Stomach (tissue), 8 donors: ENCODE measurements at regions not wholly inside any gene's neighbourhood (a gene's known extent, or its start where the extent isn't known, plus 50 kb on each side); places are given as distances from the start of the nearest gene placed in this dataset.
A peak's percentile ranks its signal among the peaks of the same experiment; 100 is the strongest.

Experiments
- DNase-seq, 2 donors: peaks; one replicate each; pipeline versions ENCODE4 v3.0.0 to v3.0.0-alpha.2; 2013 to 2019
- H3K27ac ChIP-seq, 5 donors: fragments of 200-600 bp in 4 of 5; sonication (generic) in 4 of 5; one replicate each; pipeline ENCODE4 v1.5.1; 2013 to 2019; ENCODE audit warnings: mild to moderate bottlenecking in 1 of 5, moderate library complexity in 1 of 5
- H3K27me3 ChIP-seq, 3 donors: fragments of 200-600 bp; sonication (generic); one replicate each; pipeline ENCODE4 v1.5.1; 2017 to 2019; ENCODE audit warnings: mixed run types in 1 of 3
- H3K36me3 ChIP-seq, 4 donors: fragments of 200-600 bp; sonication (generic); 1 replicate in 3 of 4; 2 replicates in 1 of 4; pipeline ENCODE4 v1.5.1; 2016 to 2019
- H3K4me1 ChIP-seq, 4 donors: fragments of 200-600 bp; sonication (generic); one replicate each; pipeline ENCODE4 v1.5.1; 2016 to 2019
- H3K4me3 ChIP-seq, 4 donors: fragments of 200-600 bp; sonication (generic) in 3 of 4; one replicate each; pipeline ENCODE4 v1.5.1; 2016 to 2019; ENCODE audit warnings: mild to moderate bottlenecking in 1 of 4
- H3K9me3 ChIP-seq, 4 donors: fragments of 200-600 bp; sonication (generic); one replicate each; pipeline ENCODE4 v1.5.1; 2016 to 2019
- EP300 ChIP-seq: sonication (generic); formaldehyde crosslinking; IDR thresholded peaks from one replicate; pipeline ENCODE4 v1.6.1; 2017; ENCODE audit warnings: antibody characterized with exemption
- POLR2A ChIP-seq, 4 donors: fragments of 450-650 bp; IDR thresholded peaks; one replicate each; pipeline ENCODE4 v1.6.1; 2016; ENCODE audit warnings: antibody characterized with exemption in 4 of 4, control low read depth in 2 of 4, mild to moderate bottlenecking in 1 of 4, moderate library complexity in 1 of 4
- POLR2AphosphoS5 ChIP-seq, 3 donors: sonication (generic); formaldehyde crosslinking; IDR thresholded peaks; one replicate each; pipeline ENCODE4 v1.6.1; 2016; ENCODE audit warnings: antibody characterized with exemption in 3 of 3
- WGBS, 5 donors: extraction: QIAGEN DNeasy Blood & Tissue Kit in 3 of 5; methylation state at CpG; one replicate each; pipeline versions ENCODE4 v1.1.5 to v1.1.7; 2013 to 2018; 5-methylcytosine and 5-hydroxymethylcytosine counted together
- intact Hi-C: fragments of 100-400 bp; cut with DNase I; formaldehyde crosslinking; loops from one replicate; pipeline ENCODE4 v1.15.1; 2023; ENCODE audit warnings: low total_unique reads
- TF ChIP-seq, protein P1 (sequence below), 7 experiments: fragments of 450-650 bp in 4 of 7; fragments of 200-600 bp in 3 of 7; sonication (generic) in 3 of 7; IDR thresholded peaks; one replicate each; pipeline ENCODE4 v1.5.1; 2016 to 2019; ENCODE audit warnings: antibody characterized with exemption in 7 of 7, control low read depth in 2 of 7, mild to moderate bottlenecking in 1 of 7
- donor health status: healthy with polysubstance abuse.
- donor health status: Bipolar disorder and iron deficiency.
- donor health status: healthy.

DNA sequence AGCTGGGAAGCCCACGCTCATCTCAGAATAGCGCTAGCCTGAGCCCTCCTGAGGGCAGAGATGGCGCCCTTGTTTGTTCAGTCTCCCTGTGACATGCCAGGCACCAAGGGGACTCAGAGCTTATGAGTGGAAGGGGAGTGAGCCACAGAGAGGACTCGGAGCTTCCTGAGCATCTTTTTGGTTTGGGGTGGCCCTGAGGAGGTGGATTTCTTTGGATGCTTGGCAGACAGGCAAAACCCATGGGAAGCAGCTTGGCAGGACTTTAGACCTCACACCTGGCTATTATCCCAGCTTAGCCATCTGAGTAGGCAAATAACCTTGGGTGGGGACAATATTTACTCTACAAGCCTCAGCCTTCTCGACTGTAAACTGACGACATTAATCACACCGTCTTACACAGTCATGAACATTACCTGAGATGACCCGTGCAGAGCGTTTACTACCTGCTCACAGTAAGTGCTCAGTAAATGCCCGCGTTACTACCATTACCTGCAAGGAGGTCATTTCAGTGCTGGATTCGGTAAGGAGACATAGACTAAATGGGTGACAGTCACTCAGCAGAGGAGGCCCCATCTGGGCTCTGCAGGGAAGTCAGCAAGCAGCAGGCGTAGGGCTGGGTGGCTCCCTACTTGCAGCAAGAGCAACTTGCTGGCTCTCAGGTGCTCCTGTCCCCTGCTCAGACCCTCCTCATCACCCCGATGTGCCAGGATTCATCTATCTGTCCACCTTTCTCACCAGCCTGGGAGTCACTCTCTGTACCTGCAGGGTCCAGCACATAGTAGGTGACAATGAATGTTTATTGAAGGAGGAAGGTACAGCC lies 54.9 kb downstream of the KLHDC7A start:
- peaks cover 0 to 67% (median 0%) of the 10 kb centered on the region in 3 donors for H3K27me3 ChIP-seq
- intact Hi-C loops = no loop called here
- peak; percentile 58 to 59 for DNase-seq
- 36 to 69% (median 46%) methylated on average over 14 of the region's 14 CpGs for WGBS, 5 donors
- no peaks in the 10 kb centered on the region for H3K9me3 ChIP-seq
- H3K36me3 ChIP-seq = no peaks in the 10 kb centered on the region
- TF ChIP-seq POLR2AphosphoS5 (IDR thresholded peaks at IDR 0.05) (peak in 1 of 3 donors; percentile 61), POLR2A (IDR thresholded peaks at IDR 0.05) (no peak)
- H3K27ac ChIP-seq = no peak overlapping the region
- peaks cover 0 to 25% (median 7%) of the 10 kb centered on the region in 4 donors for H3K4me1 ChIP-seq
- H3K4me3 ChIP-seq = no peak overlapping the region

- no peaks in the 10 kb centered on the region for H3K9me3 ChIP-seq
- no peak overlapping the region for H3K27ac ChIP-seq
- no peaks in the 10 kb centered on the region for H3K36me3 ChIP-seq
- DNase-seq = no peak
- H3K4me1 ChIP-seq = peaks cover 0 to 25% (median 7%) of the 10 kb centered on the region in 4 donors
- no peak overlapping the region for H3K4me3 ChIP-seq
- 71 to 88% (median 84%) methylated on average over 2 of the region's 2 CpGs for WGBS, 5 donors
- no peak for TF ChIP-seq POLR2A (IDR thresholded peaks at IDR 0.05)
- TF ChIP-seq EP300 = no peak
- TF ChIP-seq POLR2AphosphoS5 (IDR thresholded peaks at IDR 0.05) = no peak
- TF ChIP-seq, protein P1, sequence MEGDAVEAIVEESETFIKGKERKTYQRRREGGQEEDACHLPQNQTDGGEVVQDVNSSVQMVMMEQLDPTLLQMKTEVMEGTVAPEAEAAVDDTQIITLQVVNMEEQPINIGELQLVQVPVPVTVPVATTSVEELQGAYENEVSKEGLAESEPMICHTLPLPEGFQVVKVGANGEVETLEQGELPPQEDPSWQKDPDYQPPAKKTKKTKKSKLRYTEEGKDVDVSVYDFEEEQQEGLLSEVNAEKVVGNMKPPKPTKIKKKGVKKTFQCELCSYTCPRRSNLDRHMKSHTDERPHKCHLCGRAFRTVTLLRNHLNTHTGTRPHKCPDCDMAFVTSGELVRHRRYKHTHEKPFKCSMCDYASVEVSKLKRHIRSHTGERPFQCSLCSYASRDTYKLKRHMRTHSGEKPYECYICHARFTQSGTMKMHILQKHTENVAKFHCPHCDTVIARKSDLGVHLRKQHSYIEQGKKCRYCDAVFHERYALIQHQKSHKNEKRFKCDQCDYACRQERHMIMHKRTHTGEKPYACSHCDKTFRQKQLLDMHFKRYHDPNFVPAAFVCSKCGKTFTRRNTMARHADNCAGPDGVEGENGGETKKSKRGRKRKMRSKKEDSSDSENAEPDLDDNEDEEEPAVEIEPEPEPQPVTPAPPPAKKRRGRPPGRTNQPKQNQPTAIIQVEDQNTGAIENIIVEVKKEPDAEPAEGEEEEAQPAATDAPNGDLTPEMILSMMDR (IDR thresholded peaks at IDR 0.05) = no peak
- intact Hi-C loops = no loop called here
- H3K27me3 ChIP-seq = peaks cover 0 to 73% (median 0%) of the 10 kb centered on the region in 3 donors
These were observed 55.6 kb downstream of the KLHDC7A start for GRCh38 chr1:18536356-18536755.

GRCh38 chr1:18536915-18537314 lies 56.2 kb downstream of the KLHDC7A start:
- Histone ChIP-seq H3K9me3 (no peaks in the 10 kb centered on the region), H3K27ac (no peak overlapping the region), H3K4me1 (peaks cover 0 to 24% (median 7%) of the 10 kb centered on the region in 4 donors), H3K36me3 (no peaks in the 10 kb centered on the region), H3K4me3 (no peak overlapping the region), H3K27me3 (peaks cover 0 to 73% (median 0%) of the 10 kb centered on the region in 3 donors)
- WGBS, 5 donors = 80 to 93% (median 88%) methylated on average over 9 of the region's 9 CpGs
- DNase-seq = no peak
- TF ChIP-seq EP300 (no peak), POLR2AphosphoS5 (IDR thresholded peaks at IDR 0.05) (no peak), POLR2A (IDR thresholded peaks at IDR 0.05) (no peak)
- TF ChIP-seq, protein P1 (IDR thresholded peaks at IDR 0.05) = no peak
- intact Hi-C loops = no loop called here

GRCh38 chr1:18537386-18538306 lies 56.9 kb downstream of the KLHDC7A start:
- Histone ChIP-seq H3K36me3 (no peaks in the 10 kb centered on the region), H3K4me1 (peaks cover 0 to 21% (median 7%) of the 10 kb centered on the region in 4 donors), H3K4me3 (no peak overlapping the region), H3K9me3 (no peaks in the 10 kb centered on the region), H3K27ac (no peak overlapping the region), H3K27me3 (peaks cover 0 to 73% (median 0%) of the 10 kb centered on the region in 3 donors)
- WGBS, 5 donors = 62 to 89% (median 80%) methylated on average over 15 to 16 of the region's 16 CpGs
- DNase-seq = peak in 1 of 2 donors; percentile 16
- intact Hi-C loops = no loop called here
- no peak for TF ChIP-seq POLR2AphosphoS5 (IDR thresholded peaks at IDR 0.05)
- TF ChIP-seq, protein P1 (IDR thresholded peaks at IDR 0.05) = no peak
- no peak for TF ChIP-seq EP300
- TF ChIP-seq POLR2A (IDR thresholded peaks at IDR 0.05) = no peak
